Calu3 (cell line): ENCODE measurements at regions not wholly inside any gene's neighbourhood (a gene's known extent, or its start where the extent isn't known, plus 50 kb on each side); places are given as distances from the start of the nearest gene placed in this dataset.
"Not testable (repeated sequence)": the region's sequence is repeated elsewhere in the genome, so short reads cannot be mapped to it uniquely, and the experiment has no call there.

Experiments
- BruUV-seq: library from RNA; stranded (reverse); fragments of 400-500 nt; replicated peaks from 2 replicates; lab custom pipeline; 2021; lab: Mats Ljungman, UMichigan
- CTCF ChIA-PET: fragments of 300-600 bp; sonication (Branson Sonifier 250); formaldehyde crosslinking; loops from one replicate; lab custom pipeline; 2022; ENCODE audit warnings: antibody characterized with exemption; lab: Charles Lee
- DNase-seq: peaks from one replicate; pipeline ENCODE4 v3.0.0; 2022
- H3K27ac Mint-ChIP-seq: one replicate; pipeline ENCODE4 v1.8.0; 2022; ENCODE audit warnings: mixed read lengths; ENCODE audit not compliant: unreplicated experiment
- H3K27me3 Mint-ChIP-seq: one replicate; pipeline ENCODE4 v1.8.0; 2022; ENCODE audit warnings: mixed read lengths; ENCODE audit not compliant: unreplicated experiment
- H3K36me3 Mint-ChIP-seq: one replicate; pipeline ENCODE4 v1.8.0; 2022; ENCODE audit warnings: mild to moderate bottlenecking, moderate library complexity, mixed read lengths; ENCODE audit not compliant: insufficient read depth, unreplicated experiment
- H3K4me1 Mint-ChIP-seq: one replicate; pipeline ENCODE4 v1.8.0; 2022; ENCODE audit warnings: mild to moderate bottlenecking, low read depth, mixed read lengths; ENCODE audit not compliant: unreplicated experiment
- H3K4me3 Mint-ChIP-seq: one replicate; pipeline ENCODE4 v1.8.0; 2022; ENCODE audit warnings: mild to moderate bottlenecking, low read depth, moderate library complexity, mixed read lengths; ENCODE audit not compliant: unreplicated experiment
- H3K9me3 Mint-ChIP-seq: one replicate; pipeline ENCODE4 v1.8.0; 2022; ENCODE audit warnings: low read depth, mixed read lengths; ENCODE audit not compliant: unreplicated experiment
- CTCF ChIP-seq: fragments of 200-600 bp; IDR thresholded peaks from one replicate; pipeline ENCODE4 v1.8.0; 2022; ENCODE audit warnings: antibody characterized with exemption; ENCODE audit not compliant: unreplicated experiment
- intact Hi-C: fragments of 100-400 bp; cut with micrococcal nuclease; formaldehyde crosslinking; loops from one replicate; pipeline ENCODE4 v1.10.0; 2022; ENCODE audit not compliant: unreplicated experiment

- DNase-seq, result no peak
- Mint-ChIP-seq H3K27ac (no peak overlapping the region), H3K4me1 (no peaks in the 10 kb centered on the region), H3K9me3 (no peaks in the 10 kb centered on the region), H3K4me3 (no peak overlapping the region), H3K36me3 (no peaks in the 10 kb centered on the region), H3K27me3 (no peaks in the 10 kb centered on the region)
- intact Hi-C loops, result no loop called here
- BruUV-seq, result no TSS peak
- no peak for TF ChIP-seq CTCF
- CTCF ChIA-PET, result no interaction called here
Observed at GRCh38 chr5:101783241-101784013, 512.7 kb downstream of the SLCO4C1 start.

- H3K36me3 Mint-ChIP-seq, result no peaks in the 10 kb centered on the region
- no peak for DNase-seq
- H3K27ac Mint-ChIP-seq, result no peak overlapping the region
- BruUV-seq, result no TSS peak
- CTCF ChIA-PET, result no interaction called here
- no peak overlapping the region for H3K4me3 Mint-ChIP-seq
- H3K4me1 Mint-ChIP-seq, result no peaks in the 10 kb centered on the region
- no peaks in the 10 kb centered on the region for H3K9me3 Mint-ChIP-seq
- no peaks in the 10 kb centered on the region for H3K27me3 Mint-ChIP-seq
- intact Hi-C loops, result no loop called here
- no peak for TF ChIP-seq CTCF
Observed at GRCh38 chr5:101782352-101783103, 513.6 kb downstream of the SLCO4C1 start.

GRCh38 chr5:101751105-101751504, 545.0 kb downstream of the SLCO4C1 start:
- Mint-ChIP-seq H3K27me3 (no peaks in the 10 kb centered on the region), H3K4me3 (no peak overlapping the region), H3K27ac (no peak overlapping the region), H3K4me1 (no peaks in the 10 kb centered on the region), H3K36me3 (no peaks in the 10 kb centered on the region), H3K9me3 (no peaks in the 10 kb centered on the region)
- BruUV-seq, result no TSS peak
- no peak for DNase-seq
- intact Hi-C loops, result no loop called here
- CTCF ChIA-PET, result interaction anchor here (0.6 kb wide), 1 partner anchor 110 kb away, joined by 3 read pairs; no protein-coding TSS in a partner anchor
- no peak for TF ChIP-seq CTCF

GRCh38 chr5:101743000-101743399, 553.1 kb downstream of the SLCO4C1 start:
- not testable (repeated sequence) for H3K4me3 Mint-ChIP-seq

More at GRCh38 chr5:101743000-101743399, 553.1 kb downstream of the SLCO4C1 start:
- H3K27ac Mint-ChIP-seq, H3K27me3 Mint-ChIP-seq, DNase-seq, H3K36me3 Mint-ChIP-seq, H3K4me1 Mint-ChIP-seq, H3K9me3 Mint-ChIP-seq, BruUV-seq, intact Hi-C loops, CTCF ChIA-PET: not testable (repeated sequence)
